Fibroblast of mammary gland (primary cell): ENCODE measurements at regions not wholly inside any gene's neighbourhood (a gene's known extent, or its start where the extent isn't known, plus 50 kb on each side); places are given as distances from the start of the nearest gene placed in this dataset.
A peak's percentile ranks its signal among the peaks of the same experiment; 100 is the strongest.
"Not testable (repeated sequence)": the region's sequence is repeated elsewhere in the genome, so short reads cannot be mapped to it uniquely, and the experiment has no call there.

Source experiments
- DNase-seq: peaks from one replicate; pipeline ENCODE4 v3.0.0-alpha.2; 2010; ENCODE audit warnings: low read depth
- H3K4me3 ChIP-seq: 2 replicates; pipeline ENCODE4 v1.5.1; 2011; ENCODE audit warnings: low read depth, mild to moderate bottlenecking, low read length, moderate library complexity; ENCODE audit not compliant: control insufficient read depth
- TF ChIP-seq, protein P1 (sequence below): conservative IDR thresholded peaks from 2 replicates; pipeline ENCODE4 v1.5.1; 2011; ENCODE audit warnings: low read depth, low read length, inconsistent platforms; ENCODE audit not compliant: control insufficient read depth, insufficient read depth

DNA sequence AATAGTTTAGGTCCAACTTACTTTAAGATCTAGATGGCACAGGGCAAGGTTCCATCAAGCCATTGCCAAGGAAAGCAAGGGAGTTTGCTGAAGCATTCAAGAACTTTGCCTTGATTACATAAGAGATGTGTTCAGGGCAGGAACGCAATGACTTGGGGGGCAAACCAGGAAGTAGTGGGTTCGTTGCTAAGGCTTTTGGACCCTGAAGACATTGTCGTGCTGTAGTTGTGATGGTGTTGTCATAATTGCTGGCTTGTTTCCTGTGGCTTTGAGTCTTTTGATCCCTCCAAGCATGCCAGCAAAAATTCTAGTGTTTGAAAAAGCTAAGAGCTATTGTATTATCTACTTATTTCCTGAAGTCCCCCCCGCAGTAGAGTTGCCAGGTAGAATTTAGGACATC is 70.7 kb upstream of the HNF1B start:
- no peak for DNase-seq
- no peak overlapping the region for H3K4me3 ChIP-seq
- TF ChIP-seq, protein P1, sequence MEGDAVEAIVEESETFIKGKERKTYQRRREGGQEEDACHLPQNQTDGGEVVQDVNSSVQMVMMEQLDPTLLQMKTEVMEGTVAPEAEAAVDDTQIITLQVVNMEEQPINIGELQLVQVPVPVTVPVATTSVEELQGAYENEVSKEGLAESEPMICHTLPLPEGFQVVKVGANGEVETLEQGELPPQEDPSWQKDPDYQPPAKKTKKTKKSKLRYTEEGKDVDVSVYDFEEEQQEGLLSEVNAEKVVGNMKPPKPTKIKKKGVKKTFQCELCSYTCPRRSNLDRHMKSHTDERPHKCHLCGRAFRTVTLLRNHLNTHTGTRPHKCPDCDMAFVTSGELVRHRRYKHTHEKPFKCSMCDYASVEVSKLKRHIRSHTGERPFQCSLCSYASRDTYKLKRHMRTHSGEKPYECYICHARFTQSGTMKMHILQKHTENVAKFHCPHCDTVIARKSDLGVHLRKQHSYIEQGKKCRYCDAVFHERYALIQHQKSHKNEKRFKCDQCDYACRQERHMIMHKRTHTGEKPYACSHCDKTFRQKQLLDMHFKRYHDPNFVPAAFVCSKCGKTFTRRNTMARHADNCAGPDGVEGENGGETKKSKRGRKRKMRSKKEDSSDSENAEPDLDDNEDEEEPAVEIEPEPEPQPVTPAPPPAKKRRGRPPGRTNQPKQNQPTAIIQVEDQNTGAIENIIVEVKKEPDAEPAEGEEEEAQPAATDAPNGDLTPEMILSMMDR: no peak

DNA sequence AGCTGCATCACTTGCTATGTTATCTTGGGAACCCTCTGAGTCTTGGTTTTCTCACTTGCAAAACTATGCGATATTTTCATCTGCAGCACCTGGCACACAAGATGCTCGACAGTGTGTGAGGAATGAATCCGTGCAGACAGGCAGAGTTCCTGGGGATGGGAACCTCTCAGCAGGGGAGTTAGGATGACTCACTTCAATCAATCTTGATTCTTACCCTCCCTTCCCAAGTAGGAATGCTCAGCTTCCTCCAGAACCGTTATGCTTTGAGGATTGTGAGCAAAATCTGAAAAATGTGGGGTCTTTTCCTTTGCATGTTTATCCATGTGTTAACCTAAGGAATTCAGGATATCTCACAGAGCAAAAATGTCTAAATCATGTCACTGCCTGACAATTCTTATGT is 68.9 kb upstream of the HNF1B start:
- TF ChIP-seq, protein P1: no peak
- DNase-seq: peak; percentile 59
- no peak overlapping the region for H3K4me3 ChIP-seq

DNA sequence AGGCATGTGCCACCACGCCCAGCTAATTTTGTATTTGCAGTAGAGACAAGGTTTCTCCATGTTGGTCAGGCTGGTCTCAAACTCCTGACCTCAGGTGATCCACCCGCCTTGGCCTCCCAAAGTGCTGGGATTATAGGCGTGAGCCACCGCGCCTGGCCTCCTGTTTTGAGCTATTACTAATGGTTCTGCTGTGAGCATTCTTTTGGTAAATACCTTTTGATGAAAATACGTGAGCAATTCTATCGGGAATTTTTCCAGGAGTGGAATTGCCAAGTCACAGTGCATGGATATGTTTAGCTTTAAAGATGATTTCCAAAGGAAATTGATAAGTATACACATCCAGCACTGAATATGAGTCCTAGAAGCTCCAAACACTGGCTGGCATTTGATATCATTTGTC is 64.0 kb upstream of the HNF1B start:
- not testable (repeated sequence) for DNase-seq, H3K4me3 ChIP-seq

DNA sequence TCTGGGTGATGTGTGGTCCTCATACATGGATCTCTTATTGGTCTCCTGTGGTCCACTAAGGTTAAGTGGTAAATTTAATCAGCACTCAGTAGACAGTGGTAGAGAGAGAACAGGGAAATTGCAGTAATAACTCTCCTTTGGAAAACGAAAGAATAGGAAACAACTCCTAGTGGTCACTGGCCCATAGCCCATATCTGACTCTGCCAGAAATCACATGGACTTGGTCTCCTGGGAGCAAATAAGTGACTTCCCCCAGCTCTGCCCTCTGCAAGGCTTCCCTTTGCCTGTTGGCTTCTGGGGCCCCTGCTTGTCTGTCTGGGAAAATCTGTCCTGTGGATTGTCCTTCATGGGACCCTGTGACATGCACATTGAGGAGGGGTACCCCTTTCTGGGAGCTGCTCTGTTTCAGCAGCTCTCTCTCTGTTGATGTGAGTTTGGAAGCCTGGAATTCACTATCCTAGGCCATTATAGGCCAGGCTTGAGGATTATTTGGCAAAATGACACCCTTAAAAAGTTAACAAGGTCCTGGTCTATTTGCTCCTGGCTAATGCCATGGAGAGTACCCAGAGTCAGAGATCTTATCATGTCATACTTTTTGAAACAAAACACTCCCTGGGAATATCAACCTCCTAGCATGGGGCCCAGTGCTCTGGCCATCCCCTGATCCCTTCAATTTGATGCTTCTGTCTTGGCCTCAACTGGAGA is 58.0 kb upstream of the HNF1B start:
- TF ChIP-seq, protein P1: no peak
- H3K4me3 ChIP-seq: no peak overlapping the region
- DNase-seq: peak; percentile 65

DNA sequence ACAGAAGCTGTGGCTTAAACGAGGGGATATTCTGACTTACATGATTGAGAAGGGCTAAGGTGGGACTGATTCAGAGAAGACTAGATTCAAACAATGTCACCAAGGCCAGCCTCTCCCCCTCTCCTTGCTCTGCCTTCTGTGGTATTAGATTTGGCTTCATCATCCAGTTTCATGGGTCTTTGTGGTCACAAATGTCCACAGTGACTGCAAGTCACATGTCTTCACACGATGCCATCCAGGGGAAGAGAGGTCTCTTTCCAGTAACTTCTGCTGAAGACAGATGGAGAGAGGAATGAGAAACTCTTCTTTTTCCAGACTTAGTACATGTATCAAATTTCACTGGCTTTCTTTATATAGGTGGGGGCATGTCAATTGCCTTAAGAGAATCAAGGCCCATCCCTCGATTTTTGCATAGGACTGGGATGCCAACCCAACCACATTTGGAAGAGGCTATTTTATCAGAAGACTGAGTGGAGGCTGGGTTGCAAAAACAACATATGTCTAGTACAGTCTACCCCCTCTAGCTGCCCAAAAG is 57.3 kb upstream of the HNF1B start:
- H3K4me3 ChIP-seq: no peak overlapping the region
- TF ChIP-seq, protein P1: no peak
- DNase-seq: no peak

DNA sequence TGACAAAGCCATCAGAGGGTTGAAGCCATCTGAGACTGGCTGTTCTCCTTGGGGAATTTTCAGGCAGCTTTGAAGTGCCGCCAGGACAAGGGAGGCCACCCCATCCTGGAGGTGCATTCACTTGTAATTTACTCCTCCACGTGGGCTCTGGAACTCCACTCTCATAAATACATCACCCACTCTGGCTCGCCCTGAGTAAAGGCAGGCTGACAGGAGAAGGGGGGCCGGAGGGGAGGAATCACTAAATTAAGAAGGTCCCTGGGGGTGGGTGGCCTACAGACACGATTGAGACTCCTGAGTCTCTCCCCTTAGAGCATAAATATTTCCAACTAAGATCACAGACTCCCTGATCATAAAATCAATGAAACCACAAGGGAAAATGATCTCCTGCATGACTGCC is 56.3 kb upstream of the HNF1B start:
- H3K4me3 ChIP-seq: no peak overlapping the region
- no peak for DNase-seq
- TF ChIP-seq, protein P1: no peak

DNA sequence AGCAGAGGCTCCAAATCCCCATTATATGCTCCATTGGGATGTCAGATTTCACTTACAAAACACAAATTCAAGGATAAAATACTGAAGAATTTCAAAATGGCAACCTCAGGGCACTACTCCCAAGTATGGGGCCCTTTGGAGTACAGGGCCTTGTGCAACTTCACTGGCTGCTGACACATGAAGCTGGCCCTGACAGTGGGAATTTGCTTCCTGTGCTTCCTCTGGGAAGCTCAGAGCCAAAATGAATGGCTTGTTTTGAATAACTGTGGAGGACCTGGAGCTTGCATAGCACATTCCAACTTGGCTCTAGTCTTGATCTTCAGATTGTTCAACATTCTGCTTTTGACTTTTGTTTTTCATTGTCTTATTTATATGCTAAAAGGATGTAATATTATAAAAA is 52.3 kb upstream of the HNF1B start:
- TF ChIP-seq, protein P1: no peak
- DNase-seq: no peak
- H3K4me3 ChIP-seq: no peak overlapping the region
